ENCODE measurements at regions not wholly inside any gene's neighbourhood (a gene's known extent, or its start where the extent isn't known, plus 50 kb on each side); places are given as distances from the start of the nearest gene placed in this dataset.
"Not testable (repeated sequence)": the region's sequence is repeated elsewhere in the genome, so short reads cannot be mapped to it uniquely, and the experiment has no call there.

GRCh38 chr2:224143526-224143925, 104.4 kb upstream of the SERPINE2 start:
- no peak for DNase-seq

GRCh38 chr2:224142397-224143312, 103.6 kb upstream of the SERPINE2 start:
- DNase-seq, result no peak

- no peak for DNase-seq
These were observed 102.2 kb upstream of the SERPINE2 start for GRCh38 chr2:224141304-224141703.

- no peak for DNase-seq
These were observed 98.1 kb upstream of the SERPINE2 start for GRCh38 chr2:224137208-224137607.

- no peak for DNase-seq
These were observed 97.3 kb upstream of the SERPINE2 start for GRCh38 chr2:224136396-224136795.

GRCh38 chr2:224135881-224136280, 96.8 kb upstream of the SERPINE2 start:
- no peak for DNase-seq

- no peak for DNase-seq
These were observed 95.1 kb upstream of the SERPINE2 start for GRCh38 chr2:224134003-224134734.

GRCh38 chr2:224133387-224133786, 94.3 kb upstream of the SERPINE2 start:
- no peak for DNase-seq

- DNase-seq, result no peak
These were observed 88.9 kb upstream of the SERPINE2 start for GRCh38 chr2:224127871-224128501.

- DNase-seq, result no peak
These were observed 87.4 kb upstream of the SERPINE2 start for GRCh38 chr2:224126440-224126839.

GRCh38 chr2:224126003-224126402, 86.9 kb upstream of the SERPINE2 start:
- DNase-seq, result no peak

- DNase-seq, result no peak
These were observed 83.5 kb upstream of the SERPINE2 start for GRCh38 chr2:224122542-224122941.

- no peak for DNase-seq
These were observed 82.5 kb upstream of the SERPINE2 start for GRCh38 chr2:224121406-224122067.

- no peak for DNase-seq
These were observed 81.9 kb upstream of the SERPINE2 start for GRCh38 chr2:224120986-224121385.

- DNase-seq, result not testable (repeated sequence)
These were observed 80.8 kb upstream of the SERPINE2 start for GRCh38 chr2:224119846-224120245.

GRCh38 chr2:224114428-224114827, 75.3 kb upstream of the SERPINE2 start:
- DNase-seq, result no peak

- DNase-seq, result not testable (repeated sequence)
These were observed 74.8 kb upstream of the SERPINE2 start for GRCh38 chr2:224113930-224114329.

GRCh38 chr2:224111576-224111975, 72.5 kb upstream of the SERPINE2 start:
- no peak for DNase-seq

- no peak for DNase-seq
These were observed 71.7 kb upstream of the SERPINE2 start for GRCh38 chr2:224110811-224111210.

- no peak for DNase-seq
These were observed 70.7 kb upstream of the SERPINE2 start for GRCh38 chr2:224109751-224110150.

- no peak for DNase-seq
These were observed 67.7 kb upstream of the SERPINE2 start for GRCh38 chr2:224106794-224107193.

GRCh38 chr2:224104668-224105386, 65.7 kb upstream of the SERPINE2 start:
- no peak for DNase-seq
